Dermis blood vessel endothelial cell (primary cell): ENCODE measurements at regions not wholly inside any gene's neighbourhood (a gene's known extent, or its start where the extent isn't known, plus 50 kb on each side); places are given as distances from the start of the nearest gene placed in this dataset.
A peak's percentile ranks its signal among the peaks of the same experiment; 100 is the strongest.

Experiments
- DNase-seq: peaks from one replicate; pipeline ENCODE4 v3.0.0; 2010

DNA sequence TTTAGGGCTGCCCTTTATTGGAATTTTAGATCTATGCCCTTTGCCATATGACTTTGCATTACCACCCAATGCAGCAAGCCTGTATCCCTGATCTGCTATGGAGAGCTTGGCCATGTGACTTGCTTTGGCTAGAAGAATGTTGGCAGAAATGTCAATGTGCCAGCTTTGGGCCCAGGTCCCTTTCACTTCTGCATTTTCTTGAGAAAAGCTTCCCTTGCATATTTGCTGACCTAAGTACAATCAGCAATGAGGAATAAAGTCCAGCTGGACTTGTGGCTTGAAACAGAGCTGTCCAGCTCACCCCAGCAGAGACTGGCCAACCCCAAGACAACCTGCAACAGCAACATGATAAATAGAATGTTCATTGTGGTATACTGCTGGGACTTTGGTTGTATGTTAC lies 135.9 kb downstream of the PAH start:
- DNase-seq, result no peak

DNA sequence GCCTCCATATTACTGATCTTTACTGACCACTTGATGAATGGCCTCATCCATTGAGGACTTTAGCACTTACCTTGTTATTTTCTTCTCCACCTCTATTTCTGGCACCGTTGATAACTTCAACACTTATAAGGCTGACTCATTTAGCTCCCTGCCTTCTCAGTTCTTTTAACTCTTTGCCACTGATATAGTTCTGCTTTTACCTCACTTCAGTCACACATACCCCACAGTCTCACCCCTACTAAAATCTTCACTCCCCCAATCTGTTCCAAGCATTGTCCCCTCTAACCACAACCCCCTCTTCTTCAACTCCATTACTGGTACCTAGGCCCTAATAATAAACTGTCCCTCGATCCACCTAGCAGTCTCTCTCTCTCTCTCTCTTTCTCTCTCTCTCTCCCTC lies 141.0 kb downstream of the PAH start:
- no peak for DNase-seq

DNA sequence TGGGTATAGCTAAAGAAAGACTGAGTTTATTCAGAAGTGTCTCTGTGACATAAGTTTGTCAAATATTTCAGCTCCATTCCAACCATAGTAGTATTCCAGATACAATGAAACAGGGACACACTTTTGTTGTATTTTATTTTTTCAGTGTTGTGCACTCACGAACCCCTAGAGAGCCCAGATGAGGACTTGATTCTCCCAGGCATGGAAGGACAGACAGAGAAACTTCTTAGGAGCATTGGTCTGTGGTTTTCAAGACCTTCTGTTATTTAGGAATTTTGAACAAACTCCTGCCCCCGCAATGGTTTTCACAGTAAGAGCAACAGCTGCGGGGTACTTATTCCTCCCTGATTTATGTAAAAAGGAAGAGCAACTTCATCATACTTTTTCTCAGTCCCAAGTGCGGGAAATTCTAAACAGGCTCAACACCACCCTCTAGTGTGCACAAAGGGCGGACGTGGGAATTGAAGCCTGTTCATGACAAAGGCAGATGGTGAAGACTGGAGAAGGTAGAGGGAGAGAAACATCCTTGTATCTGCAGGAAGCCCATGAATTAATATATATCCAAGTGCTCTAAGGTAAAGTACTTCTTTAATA lies 147.6 kb downstream of the PAH start:
- DNase-seq, result peak; percentile 49

DNA sequence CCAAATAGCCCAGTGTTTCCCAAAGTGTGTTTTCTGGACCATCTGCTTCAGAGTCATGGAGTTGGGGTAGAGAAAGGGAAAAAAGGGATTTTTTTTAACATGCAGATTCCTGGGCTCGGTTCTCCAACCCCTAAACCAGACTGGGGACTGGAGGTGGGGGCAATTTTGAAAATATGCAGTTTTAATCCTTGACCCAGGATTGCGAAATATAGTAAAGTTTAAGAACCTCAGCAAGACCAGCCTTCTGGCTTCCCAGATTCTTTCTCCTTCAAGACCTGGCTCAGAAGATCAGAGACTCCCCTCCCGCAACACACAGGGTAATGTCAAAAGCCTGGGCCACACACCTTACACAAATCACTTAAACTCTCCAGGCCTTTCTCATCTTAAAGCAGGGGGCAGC lies 150.1 kb downstream of the PAH start:
- no peak for DNase-seq

DNA sequence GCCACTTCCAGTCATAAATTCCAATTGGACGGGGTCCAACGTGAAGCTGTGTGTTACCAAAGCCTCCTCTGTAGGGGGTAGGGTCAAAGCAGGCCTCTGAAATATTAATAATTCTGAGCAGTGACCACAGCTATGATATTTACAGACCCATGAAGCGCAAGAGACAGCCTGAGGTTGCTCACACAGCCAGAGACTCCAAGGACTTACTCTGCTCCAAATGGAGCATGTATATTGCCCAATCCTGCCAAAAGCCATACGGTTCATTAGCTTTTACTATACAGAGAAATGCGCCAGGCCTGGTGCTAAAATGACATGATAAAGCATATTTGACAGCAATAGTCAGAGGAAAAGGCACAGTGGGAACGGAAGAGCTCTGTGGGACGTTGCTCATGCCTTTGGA lies 151.3 kb downstream of the PAH start:
- no peak for DNase-seq

DNA sequence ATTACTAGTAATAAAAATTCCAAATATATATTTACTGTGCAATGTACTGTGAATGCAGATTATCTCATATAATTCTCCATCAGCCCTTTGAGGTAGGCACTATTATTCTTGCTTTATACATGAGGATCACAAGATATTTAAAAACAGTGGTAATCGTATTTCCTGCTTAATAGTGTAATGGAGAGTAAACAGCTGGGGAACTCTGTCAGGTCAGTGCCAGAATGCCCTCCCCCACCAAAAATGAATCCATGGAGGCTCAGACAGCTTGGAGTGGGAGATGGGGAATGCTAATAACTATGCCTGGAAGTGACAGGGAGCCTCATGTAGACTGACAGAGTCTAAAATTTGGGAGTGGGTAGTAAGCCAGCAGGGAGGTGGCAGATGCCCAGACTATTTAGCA lies 153.6 kb downstream of the PAH start:
- DNase-seq, result no peak

DNA sequence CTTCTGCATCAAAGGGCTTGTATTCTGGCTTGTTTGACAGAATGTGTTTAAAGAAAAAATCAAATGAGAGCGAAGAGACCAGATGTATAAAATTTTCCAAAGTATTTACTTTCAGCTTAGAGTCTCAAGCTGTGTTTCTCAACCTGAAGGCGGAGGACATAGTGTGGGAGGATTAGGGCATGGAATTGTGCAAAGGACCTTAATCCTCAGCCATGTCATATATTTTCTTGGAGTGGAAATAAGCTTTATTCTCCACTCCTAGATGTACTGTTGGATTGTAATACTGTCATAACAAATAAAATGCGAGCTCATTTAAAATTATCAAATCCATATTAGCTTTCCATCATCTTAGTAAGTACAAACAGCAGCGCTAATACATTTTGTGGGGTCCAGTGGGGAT lies 154.0 kb downstream of the PAH start:
- DNase-seq, result no peak

DNA sequence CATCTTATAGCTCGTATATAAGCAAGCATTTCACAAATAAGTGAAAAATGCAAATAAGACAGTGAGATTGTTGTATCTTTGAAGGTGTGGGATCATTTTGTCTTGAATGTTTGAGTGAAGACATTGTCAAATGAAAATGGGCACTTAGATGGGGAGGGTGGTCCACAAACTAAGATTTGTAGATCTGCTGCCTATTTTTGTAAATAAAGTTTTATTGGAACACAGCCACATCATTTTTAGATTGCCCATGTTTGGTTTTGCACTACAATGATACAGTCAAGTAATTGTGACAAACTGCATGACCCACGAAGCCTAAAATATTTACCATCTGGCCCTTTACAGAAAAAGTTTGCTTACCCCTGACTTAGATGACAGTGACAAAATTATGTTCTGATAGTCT lies 156.7 kb downstream of the PAH start:
- no peak for DNase-seq

DNA sequence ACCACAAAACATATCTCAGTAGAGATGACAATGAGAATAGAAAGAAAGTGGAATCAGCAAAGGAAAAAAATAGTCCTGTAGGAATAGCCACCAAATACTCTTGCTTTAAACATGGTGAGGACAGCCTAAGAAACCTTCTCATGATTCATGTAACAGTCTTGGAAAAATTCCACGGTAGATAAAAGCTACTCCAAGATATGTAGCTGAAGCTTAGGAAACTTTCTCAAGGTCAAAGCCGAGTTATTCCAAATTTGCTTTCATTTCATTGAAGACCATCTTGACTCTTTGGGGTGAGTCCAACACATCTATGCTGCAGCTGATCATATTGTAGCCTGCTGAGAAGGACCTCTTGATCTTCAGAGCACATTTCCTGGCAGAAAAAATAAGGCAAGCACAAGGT lies 157.6 kb downstream of the PAH start:
- DNase-seq, result no peak

DNA sequence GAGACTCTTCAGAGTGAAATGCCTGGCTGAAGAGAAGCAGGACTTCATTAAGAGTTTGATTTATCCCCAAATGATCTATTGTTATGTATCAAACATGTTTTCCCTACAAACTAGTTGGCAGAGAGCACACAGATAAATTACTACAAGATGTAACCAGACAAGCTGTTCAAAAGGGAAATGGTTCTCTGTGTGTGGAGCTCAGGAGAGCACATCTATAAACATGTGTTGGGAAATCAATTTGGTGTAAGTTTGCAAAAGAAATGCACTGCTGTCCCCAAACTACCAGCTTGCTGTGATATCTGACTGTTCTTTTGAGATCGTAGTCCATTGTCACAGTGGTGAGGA lies 159.2 kb downstream of the PAH start:
- DNase-seq, result no peak

DNA sequence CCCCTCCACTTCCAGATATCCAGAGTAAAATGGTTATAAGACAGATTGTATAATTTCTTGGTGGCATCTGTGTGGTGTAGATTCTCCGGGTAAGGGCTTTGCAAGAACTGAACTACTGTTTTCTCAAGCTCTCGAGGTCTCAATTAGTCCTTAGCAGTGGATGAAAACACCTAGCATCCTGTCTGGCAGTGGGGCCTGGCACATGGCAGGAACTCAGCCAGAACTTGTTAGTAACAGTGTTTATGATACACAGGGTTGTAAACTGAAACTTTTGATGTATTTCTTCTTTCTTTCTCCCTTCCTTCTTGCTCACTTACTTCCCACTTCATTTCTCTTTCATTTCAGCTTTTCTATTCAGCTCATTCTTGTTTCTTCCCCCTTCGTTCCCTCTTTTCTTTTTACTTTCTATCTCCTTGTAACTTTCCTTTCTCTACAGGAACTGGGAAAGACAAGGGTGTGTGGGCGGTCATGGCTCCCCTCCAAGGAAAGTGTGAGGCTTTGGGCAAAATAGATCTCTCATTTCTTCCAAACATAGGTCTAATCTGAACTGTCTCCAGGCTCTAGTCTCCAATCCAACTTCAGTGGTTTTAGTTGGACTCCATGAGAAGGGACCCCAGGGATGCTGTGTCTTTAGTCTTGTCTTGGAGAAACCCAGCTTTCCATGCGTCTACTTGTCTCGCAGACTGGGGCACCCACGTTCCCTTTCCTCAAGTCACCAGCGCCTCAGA lies 159.7 kb downstream of the PAH start:
- no peak for DNase-seq

DNA sequence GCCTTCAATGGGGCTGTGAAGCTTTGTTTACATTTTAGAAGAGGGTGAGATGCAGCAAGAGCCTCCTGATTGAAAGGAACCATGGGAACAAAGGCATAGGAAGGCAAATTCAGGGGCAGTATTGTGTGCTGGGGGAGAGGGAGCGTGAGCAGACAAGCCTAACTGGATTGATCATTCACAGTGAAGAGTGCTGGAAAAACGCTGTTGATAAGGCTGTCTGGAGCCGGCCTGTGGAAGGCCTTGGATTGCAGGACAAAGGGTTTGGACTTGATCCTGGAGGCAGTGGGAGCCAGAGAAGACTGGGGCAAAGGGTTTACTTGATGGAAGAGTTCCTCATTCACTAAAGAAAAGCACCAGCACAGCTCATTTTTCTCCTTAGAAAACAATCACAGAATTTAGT lies 160.5 kb downstream of the PAH start:
- no peak for DNase-seq

DNA sequence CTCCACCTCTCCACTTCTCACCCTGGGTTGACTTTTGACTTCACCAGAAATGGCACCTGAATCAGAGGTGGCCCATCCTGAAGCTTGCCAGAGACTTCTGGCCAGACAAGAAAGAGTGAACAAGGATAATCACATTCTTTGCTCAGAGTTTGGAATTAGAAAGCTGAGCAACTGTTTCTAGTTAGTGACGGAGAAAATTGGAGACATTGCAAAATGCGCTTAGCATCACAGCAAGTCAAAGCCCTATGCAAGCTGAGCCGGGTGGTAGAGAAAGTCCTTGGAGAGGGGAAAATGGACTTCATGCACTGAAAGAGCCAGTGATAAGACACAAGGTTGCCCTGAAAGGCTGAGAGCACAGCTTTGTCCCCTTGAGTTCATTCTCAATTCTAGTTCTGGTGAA lies 161.8 kb downstream of the PAH start:
- DNase-seq, result no peak

DNA sequence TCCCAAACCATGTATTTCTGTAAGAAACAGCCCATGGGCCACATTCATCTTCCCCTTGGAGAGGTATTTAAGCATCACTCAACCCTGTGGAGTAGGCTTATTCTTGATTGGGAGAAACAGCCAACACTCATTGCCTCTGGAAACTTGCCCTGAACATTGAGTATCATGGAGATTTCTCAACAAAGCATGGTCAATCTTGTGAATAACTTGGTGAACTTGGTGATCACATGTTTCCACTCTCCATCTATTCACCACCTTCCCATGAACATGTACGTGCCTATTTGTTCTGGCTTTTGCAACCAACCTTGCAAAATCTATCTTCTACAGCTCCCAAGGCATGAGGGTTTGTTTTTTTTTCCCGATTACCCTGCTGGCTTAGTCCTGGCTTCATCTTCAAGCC lies 163.2 kb downstream of the PAH start:
- DNase-seq, result no peak

DNA sequence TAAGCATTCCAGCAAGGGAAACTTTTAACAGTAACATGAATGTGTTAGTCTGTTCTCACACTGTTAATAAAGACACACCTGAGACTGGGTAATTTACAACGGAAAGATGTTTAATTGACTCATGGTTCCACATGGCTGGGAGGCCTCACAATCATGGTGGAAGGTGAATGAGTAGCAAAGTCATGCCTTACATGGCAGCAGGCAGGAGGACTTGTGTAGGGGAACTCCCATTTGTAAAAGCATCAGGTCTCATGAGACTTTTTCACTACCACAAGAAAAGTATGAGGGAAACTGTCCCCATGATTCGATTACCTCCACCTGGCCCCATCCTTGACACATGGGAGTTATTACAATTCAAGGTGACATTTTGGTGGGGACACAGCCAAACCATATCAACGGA lies 168.3 kb downstream of the PAH start:
- DNase-seq, result no peak

DNA sequence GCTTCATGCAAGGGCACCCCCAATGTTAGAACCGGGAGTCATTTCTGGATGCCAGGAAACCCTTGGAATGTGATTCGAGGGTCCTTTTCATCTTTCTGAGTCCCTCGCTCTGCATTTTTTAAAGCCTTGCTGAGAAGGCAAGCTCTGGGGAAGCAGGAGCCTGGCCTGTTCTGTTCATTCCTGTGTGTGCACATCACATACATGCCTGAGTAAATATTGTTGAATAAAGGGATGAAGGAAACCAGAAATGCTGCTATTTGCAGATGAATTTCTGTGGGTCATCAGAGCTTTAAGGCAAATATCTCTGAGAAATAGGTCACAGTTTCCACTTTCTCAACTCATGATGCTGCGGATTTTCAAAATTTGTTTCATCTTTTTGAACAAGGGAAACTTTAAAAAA lies 170.1 kb downstream of the PAH start:
- DNase-seq, result no peak

DNA sequence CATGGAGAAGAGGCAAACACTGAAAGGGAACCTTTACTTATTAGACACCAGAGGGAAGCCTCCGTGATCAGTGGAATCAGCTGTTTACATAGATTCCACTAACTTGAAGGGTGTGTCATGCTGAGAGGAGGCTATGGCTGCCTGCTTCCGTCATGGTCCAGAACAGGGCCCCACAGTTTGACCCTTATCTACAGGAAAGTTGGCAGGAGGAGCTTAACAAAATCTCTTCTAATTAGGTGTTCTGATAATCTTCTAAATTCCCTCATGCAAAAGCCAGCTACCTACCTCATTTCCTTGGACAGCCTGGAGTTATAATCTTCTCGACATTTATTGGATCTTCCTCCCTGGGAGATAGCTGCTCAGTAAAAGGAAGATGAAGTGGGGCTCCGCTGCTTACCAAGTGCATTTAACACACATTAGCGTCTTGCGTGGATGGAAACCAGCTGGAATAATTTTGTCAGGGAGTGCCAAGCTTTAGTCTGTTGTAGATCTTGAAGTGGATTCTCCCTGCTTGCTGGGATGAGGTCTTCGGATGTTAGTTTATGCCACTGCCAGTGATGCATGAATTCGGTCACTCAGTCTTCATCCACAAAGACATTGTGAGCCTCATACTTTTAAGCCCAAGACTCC lies 171.0 kb downstream of the PAH start:
- no peak for DNase-seq

DNA sequence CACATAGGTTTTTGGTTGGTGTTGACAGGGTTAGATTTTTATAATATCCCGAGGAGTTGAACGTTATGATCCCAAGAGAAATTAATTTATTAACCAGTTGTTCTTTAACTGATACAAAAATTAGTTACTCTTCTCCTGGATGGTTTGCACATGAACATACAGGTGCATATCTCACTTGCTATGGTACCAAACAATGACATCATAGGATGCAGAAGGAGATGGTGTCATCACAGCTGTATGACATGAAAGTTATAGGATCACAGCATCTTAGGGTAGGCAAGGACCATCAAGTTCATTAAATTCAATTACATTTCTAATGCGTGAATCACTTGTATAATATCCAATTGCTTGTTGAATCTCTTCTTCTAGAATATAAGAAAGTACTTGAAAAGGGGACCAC lies 175.8 kb downstream of the PAH start:
- no peak for DNase-seq

DNA sequence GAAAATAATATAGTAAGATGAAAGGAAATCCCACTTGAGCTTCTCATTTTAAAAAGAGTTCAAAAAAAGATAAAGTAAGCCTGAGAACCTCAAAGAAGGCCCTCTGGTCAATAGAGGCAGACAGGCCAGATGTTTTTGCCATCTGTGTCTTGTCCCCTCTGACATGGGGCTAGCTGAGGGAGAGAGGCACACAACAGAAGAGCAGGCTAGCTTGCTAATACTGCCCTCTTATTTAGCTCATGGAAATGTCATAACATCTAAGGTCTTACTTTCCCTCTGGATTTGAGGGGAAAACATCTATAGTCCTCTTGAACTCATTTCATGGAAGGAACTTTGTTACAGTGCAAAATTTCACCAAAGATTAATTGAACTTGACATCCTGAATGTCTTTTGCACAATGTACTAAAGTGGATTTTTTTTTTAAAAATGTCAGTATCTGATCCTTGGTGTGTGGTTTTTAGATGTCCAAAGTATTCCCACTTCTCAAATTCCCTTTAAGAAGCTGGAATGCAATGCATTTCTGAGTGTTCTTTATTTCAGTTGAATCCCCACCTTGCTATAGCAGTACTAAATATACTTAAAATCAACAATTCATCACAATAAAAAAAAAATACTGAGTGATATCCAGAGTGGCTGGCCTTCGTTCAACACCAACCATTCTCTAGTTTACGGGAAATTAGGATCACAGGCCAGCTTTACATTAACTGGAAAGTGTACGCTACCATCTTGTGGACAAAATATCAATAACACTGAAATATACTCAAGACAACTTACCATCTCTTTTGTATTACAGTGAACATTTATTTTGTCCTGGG lies 176.7 kb downstream of the PAH start:
- peak; percentile 27 for DNase-seq

DNA sequence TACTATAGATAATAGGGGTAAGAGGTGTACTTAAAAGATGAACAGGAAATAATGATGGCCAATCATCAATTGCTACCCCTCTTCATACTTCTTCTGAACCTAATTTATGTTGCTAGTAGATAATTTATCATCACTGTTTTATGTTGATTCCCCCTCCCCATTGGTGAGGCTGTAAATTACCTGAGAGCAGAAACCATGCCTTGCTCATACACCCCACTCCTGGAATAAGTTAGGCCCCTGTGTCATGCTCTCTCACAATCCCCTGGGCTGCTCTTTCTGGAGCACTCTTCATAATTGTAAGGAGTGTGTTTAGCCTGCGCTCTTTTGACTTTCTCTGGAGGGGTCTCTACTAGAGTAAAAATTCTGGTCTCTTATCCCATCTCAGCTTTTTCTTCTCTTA lies 180.7 kb downstream of the PAH start:
- no peak for DNase-seq

DNA sequence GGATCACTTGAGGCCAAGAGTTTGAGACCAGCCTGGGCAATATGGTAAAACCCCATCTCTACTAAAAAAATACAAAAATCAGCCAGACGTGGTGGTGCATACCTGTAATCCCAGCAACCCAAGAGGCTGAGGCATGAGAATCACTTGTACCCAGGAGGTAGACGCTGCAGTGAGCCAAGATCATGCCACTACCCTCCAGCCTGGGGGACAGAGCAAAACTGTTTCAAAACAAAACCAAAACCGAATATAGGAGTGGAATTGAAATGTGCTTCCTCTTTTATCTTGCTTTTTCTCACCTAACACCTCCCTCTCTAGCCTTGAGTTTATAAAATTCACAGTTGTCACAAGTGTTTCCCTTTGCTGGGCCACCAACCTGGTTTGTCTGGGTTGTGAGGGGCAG lies 181.9 kb downstream of the PAH start:
- DNase-seq, result no peak

DNA sequence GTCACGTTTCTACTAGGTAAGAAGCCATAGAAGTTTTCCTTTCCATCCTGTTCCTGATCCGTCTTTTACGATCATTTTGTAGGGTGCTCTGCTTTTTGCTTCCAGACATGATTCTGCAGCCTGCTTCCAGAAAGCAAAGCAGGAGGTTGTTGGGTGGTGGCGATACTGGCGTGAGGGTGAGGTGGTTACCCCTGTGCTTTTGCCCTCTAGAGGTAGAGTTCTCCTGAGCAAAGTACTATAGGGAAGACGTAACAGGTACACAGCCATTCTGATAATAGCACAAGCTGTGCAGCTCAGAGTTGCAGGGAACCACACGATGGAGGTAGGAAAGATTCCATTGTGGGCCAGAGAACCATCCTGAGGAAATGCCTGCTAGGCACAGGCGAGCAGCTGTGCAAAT lies 186.0 kb downstream of the PAH start:
- DNase-seq, result no peak

DNA sequence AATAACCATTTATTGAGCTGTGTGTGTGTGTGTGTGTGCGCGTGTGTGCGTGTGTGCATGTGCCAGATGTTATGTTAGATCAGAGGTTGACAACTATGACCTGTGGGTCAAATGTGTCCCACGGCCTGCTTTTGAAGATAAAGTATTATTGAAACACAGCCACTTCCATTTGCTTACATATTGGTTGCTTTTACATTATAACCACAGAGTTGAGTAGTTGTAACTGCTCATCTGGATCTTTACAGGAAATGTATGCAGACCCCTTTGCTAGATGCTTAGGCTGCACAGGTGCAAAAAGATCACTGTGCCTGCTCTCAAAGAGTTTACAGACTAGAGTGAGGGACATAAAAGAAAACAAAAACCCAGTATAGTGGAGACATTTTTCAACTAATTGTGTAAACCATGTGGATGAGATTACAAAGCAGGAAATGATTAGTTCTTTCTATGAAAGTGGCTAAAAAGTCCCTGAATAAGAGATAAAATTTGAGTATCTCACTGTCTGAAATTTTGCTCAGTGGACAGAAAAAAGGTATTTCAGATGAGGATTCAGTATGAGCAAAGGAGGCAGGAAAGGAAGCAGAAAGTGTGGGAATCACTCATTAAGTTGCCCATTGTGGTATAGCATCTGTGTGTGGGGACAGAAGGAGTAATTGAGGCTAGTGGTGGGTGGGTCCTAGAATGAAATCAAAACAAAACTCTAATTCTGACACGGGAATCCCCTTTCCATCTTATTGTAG lies 188.4 kb downstream of the PAH start:
- DNase-seq, result no peak
